ENCODE measurements at regions not wholly inside any gene's neighbourhood (a gene's known extent, or its start where the extent isn't known, plus 50 kb on each side); places are given as distances from the start of the nearest gene placed in this dataset.
"Not testable (repeated sequence)": the region's sequence is repeated elsewhere in the genome, so short reads cannot be mapped to it uniquely, and the experiment has no call there.

DNA sequence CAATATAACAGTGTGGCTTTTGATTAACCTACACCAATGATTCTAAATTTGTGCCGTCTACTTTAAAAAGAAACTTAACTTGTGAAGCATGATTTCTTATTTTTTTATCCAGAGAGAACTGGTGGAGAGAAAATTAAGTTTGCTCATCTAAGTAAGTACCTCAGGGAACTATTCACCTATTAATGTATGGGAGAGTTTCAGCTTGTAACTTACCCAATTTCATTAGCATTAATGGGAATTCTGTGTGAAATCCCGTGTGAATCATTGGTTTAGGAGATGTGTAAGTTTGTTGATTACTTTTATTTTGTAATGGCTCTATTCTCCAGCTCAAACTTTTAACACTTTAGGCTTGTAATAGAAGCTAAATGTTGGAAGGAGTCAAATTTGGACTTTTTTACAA lies 1061.5 kb downstream of the TDRD15 start:
- 22% methylated on average over 2 of the region's 2 CpGs for WGBS (ENCODE audit: low lambda C conversion rate)

DNA sequence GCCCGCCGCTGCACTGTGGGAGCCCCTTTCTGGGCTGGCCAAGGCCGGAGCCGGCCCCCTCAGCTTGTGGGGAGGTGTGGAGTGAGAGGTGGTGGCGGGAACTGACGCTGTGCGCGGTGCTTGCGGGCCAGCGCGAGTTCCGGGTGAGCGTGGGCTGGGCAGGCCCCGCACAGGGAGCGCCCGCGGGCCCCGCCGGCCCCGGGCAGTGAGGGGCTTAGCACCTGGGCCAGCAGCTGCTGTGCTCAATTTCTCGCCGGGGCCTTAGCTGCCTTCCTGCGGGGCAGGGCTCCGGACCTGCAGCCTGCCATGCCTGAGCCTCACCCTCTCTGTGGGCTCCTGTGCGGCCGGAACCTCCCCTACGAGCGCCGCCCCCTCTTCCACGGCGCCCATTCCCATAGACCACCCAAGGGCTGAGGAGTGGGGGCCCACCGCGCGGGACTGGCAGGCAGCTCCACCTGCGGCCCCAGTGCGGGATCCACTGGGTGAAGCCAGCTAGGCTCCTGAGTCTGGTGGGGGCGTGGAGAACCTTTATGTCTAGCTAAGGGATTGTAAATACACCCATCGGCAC lies 1062.6 kb downstream of the TDRD15 start:
- BruUV-seq (replicated peaks); H3K4me3 ChIP-seq (replicated peaks in 1 of 3; ENCODE audit: insufficient read depth in 1 of 3, low read depth in 2 of 3, low read length in 3 of 3); ATAC-seq; H4K20me1 ChIP-seq (ENCODE audit: insufficient read depth, low read length); in situ Hi-C loops (cut with HindIII; ENCODE audit: extremely low pct_ligation_motif_present, low pct_unique_long_range_greater_than_20kb); H3K9ac ChIP-seq (ENCODE audit: insufficient read depth, low read depth, low read length); H3K79me2 ChIP-seq (ENCODE audit: insufficient read depth, low read length); intact Hi-C loops (cut with micrococcal nuclease; ENCODE audit: unreplicated experiment); FAIRE-seq; H3K36me3 ChIP-seq (replicated peaks in 1 of 2; ENCODE audit: control insufficient read depth in 1 of 2, insufficient read depth in 2 of 2, low read length in 2 of 2); H3K27ac ChIP-seq (ENCODE audit: extremely low read length, insufficient read depth, low read length); CTCF ChIA-PET (ENCODE audit: low intra/inter-chr PET ratio, low total read pairs); H3K27me3 ChIP-seq (ENCODE audit: control insufficient read depth in 1 of 2, insufficient read depth in 2 of 2, low read length in 2 of 2); POLR2A ChIA-PET; H3K4me1 ChIP-seq (ENCODE audit: insufficient read depth, low read length); H2AFZ ChIP-seq (ENCODE audit: low read length); H3K4me2 ChIP-seq (ENCODE audit: low read depth, low read length); DNase-seq (ENCODE audit: low spot score): not testable (repeated sequence)
- H3K9me3 ChIP-seq (ENCODE audit: low read length): peaks cover 45% of the 10 kb centered on the region
- WGBS (ENCODE audit: low lambda C conversion rate): 59% methylated on average over 18 of the region's 38 CpGs

More for the DNA sequence above, 1061.5 kb downstream of the TDRD15 start:
- H3K4me3 ChIP-seq (replicated peaks in 1 of 3; ENCODE audit: insufficient read depth in 1 of 3, low read depth in 2 of 3, low read length in 3 of 3): no peak overlapping the region
- no peak overlapping the region for H2AFZ ChIP-seq (ENCODE audit: low read length)
- TF ChIP-seq ZNF598 (CRISPR knock-in tag; IDR thresholded peaks at IDR 0.05; ENCODE audit: borderline replicate concordance) (no peak), KDM3A (CRISPR knock-in tag; IDR thresholded peaks at IDR 0.05; ENCODE audit: low read depth) (no peak), CHCHD3 (CRISPR knock-in tag; IDR thresholded peaks at IDR 0.05) (no peak), ZKSCAN8 (CRISPR knock-in tag; IDR thresholded peaks at IDR 0.05; ENCODE audit: borderline replicate concordance) (no peak), SRSF4 (IDR thresholded peaks at IDR 0.05; ENCODE audit: low read depth, low read length, poor library complexity, severe bottlenecking) (no peak), SATB2 (CRISPR knock-in tag; IDR thresholded peaks at IDR 0.05) (no peak)
- H3K27me3 ChIP-seq (ENCODE audit: control insufficient read depth in 1 of 2, insufficient read depth in 2 of 2, low read length in 2 of 2): no peaks in the 10 kb centered on the region
- no peaks in the 10 kb centered on the region for H4K20me1 ChIP-seq (ENCODE audit: insufficient read depth, low read length)
- H3K79me2 ChIP-seq (ENCODE audit: insufficient read depth, low read length): no peaks in the 10 kb centered on the region
- H3K4me1 ChIP-seq (ENCODE audit: insufficient read depth, low read length): no peaks in the 10 kb centered on the region
- H3K36me3 ChIP-seq (replicated peaks in 1 of 2; ENCODE audit: control insufficient read depth in 1 of 2, insufficient read depth in 2 of 2, low read length in 2 of 2): no peaks in the 10 kb centered on the region
- no peak overlapping the region for H3K9ac ChIP-seq (ENCODE audit: insufficient read depth, low read depth, low read length)
- in situ Hi-C loops (cut with HindIII; ENCODE audit: extremely low pct_ligation_motif_present, low pct_unique_long_range_greater_than_20kb): no loop called here
- intact Hi-C loops (cut with micrococcal nuclease; ENCODE audit: unreplicated experiment): no loop called here
- no peak for DNase-seq (ENCODE audit: low spot score)
- ChIA-PET CTCF (ENCODE audit: low intra/inter-chr PET ratio, low total read pairs) (no interaction called here), POLR2A (no interaction called here)
- H3K27ac ChIP-seq (ENCODE audit: extremely low read length, insufficient read depth, low read length): no peak overlapping the region
- H3K4me2 ChIP-seq (ENCODE audit: low read depth, low read length): no peak overlapping the region
- FAIRE-seq: no peak
- ATAC-seq: no peak
- peaks cover 45% of the 10 kb centered on the region for H3K9me3 ChIP-seq (ENCODE audit: low read length)
- no TSS peak for BruUV-seq (replicated peaks)

All from HepG2 (cell line).